Body of pancreas (tissue), 4 donors: ENCODE measurements at regions not wholly inside any gene's neighbourhood (a gene's known extent, or its start where the extent isn't known, plus 50 kb on each side); places are given as distances from the start of the nearest gene placed in this dataset.

ENCODE experiments used
- CTCF ChIP-seq, 7 experiments: fragments of 450-650 bp in 4 of 7; fragments of 200-600 bp in 3 of 7; sonication (generic) in 3 of 7; IDR thresholded peaks; one replicate each; pipeline ENCODE4 v1.5.1; 2016 to 2019; ENCODE audit warnings: antibody characterized with exemption in 7 of 7
- POLR2A ChIP-seq, 3 donors: fragments of 450-650 bp; IDR thresholded peaks; one replicate each; pipeline ENCODE4 v1.6.1; 2016; ENCODE audit warnings: antibody characterized with exemption in 3 of 3, mild to moderate bottlenecking in 2 of 3

- TF ChIP-seq CTCF (IDR thresholded peaks at IDR 0.05), result no peak
- no peak for TF ChIP-seq POLR2A (IDR thresholded peaks at IDR 0.05)
Observed at GRCh38 chr7:34313289-34313688, 344.7 kb upstream of the NPSR1 start.
